NCI-H69 (cell line): ENCODE measurements at regions not wholly inside any gene's neighbourhood (a gene's known extent, or its start where the extent isn't known, plus 50 kb on each side); places are given as distances from the start of the nearest gene placed in this dataset.
A peak's percentile ranks its signal among the peaks of the same experiment; 100 is the strongest.
"Not testable (repeated sequence)": the region's sequence is repeated elsewhere in the genome, so short reads cannot be mapped to it uniquely, and the experiment has no call there.

Experiments used
- DNase-seq: peaks from one replicate; lab custom pipeline; 2025; lab: John Stamatoyannopoulos, UW

GRCh38 chr3:70488816-70489215, 176.4 kb upstream of the MDFIC2 start:
- DNase-seq: peak; percentile 4

DNA sequence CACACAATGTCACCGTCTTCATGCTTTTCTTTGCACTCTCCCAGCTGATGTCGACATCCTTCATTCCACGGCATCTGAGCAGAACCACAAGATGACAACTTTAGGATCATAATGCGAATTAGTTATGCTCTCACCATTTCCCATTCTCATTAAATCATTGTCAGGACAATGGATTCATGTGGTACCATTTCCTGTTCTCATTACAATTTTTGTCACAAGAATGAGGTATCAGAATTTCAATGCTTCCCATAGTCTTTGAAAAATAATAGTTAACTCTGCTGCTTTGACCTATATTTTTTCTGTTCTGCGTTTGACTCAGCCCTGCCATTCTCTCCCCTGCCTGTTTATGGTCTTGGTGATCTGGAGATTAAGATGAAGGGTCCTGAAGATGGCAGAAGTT, 175.7 kb upstream of the MDFIC2 start:
- no peak for DNase-seq

DNA sequence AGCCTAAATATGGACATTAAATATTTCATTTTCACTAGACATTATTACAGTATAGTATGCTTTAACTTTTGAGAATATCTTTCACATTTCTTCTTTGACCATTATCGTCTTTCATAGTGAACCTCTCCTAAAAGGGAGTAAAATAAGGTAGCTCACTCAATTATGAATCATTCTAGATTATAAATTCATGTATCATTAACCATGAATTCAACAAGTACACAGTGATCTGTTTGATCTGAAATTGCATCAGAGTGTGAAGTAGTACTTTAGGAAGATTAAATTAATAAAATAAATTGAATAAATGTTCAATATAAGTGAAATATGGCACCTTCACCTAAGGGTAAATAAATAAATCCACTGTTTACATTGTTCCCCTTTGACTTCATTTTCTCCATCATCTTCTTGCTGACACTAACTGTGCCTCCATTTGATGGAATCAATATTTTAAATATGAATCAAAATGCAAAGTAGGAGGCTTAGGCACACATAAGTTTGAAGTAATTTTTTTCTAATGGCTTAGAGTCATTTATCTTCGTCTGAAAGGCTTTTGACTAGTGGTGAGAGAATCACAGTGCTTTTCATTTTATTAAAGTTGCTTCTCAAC, 174.1 kb upstream of the MDFIC2 start:
- DNase-seq: no peak

- DNase-seq: no peak
Observed at GRCh38 chr3:70476174-70476573, 163.7 kb upstream of the MDFIC2 start.

DNA sequence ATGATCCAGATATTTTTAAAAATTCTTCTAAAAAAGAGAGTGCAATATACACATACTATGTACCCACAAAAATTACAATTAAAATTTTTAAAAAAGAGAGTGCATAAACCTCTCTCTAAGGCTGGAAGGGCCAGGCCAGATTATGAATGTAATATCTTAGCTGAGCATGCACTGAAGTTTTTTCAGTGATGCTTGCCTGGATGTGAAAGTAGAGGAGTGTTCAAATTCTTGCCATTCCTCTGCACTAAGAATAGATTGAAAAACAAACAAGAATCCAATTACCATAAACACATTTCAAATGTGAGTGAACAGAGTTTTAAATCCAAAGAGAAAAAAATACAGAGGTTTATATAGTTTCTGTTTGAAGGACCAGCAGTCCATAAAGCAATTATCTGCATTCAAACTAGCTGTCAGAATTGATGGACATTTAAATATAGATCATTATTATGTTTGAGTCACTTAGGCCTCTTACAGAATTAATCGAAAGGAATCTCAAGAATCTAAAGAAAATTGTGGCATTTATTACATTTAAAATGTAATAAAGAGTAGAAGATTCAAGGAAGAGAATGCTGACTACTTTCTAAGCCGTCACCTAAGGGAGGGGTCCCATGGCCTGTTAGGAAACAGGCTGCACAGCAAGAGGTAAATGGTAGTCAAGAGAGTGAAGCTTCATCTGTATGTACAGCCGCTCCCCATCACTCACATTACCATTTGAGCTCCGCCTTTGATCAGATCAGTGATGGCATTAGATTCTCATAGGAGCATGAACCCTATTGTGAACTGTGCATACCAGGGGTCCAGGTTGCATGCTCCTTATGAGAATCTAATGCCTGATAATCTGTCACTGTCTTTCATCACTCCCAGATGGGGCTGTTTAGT, 159.3 kb upstream of the MDFIC2 start:
- DNase-seq: no peak

- no peak for DNase-seq
Observed at GRCh38 chr3:70466096-70466495, 153.7 kb upstream of the MDFIC2 start.

DNA sequence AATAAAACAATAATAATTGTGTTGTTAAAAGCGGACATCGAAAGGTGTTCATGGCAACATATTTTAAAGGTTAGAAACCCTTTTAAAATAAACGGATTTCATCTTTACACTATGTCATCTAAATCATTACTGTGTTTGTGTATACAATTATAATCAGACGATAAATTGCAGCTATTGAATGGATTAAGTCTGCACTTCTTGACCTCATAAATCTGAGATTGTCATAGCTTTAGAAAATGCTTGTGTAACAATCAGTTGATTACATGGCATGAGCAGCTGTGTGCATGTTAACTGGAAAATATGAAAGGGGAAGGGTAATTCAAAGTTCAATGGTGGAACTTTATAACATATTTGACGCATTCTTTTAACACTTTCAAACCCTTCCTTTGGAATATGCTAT, 152.4 kb upstream of the MDFIC2 start:
- DNase-seq: peak; percentile 59

GRCh38 chr3:70464465-70464864, 152.0 kb upstream of the MDFIC2 start:
- DNase-seq: peak; percentile 23

- DNase-seq: not testable (repeated sequence)
Observed at GRCh38 chr3:70450220-70450619, 137.8 kb upstream of the MDFIC2 start.

DNA sequence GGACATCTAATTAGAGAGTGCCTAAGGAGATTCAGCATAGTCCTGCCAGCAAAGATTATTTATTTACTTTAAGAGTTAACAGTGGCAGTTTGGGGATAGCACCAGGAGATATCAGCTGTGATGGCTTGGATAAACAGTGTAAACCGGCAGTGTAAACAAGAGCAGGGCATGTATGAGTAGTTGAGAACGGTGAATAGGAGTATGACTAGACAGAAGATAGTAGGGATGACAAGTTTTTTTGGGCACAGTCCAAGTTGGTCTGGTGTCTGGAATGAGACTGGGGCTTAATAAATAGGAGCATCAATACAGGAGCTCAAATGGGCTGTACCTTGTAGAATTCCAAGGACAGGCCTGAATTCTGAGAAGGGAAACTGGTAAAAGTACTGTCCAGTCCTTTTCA, 123.0 kb upstream of the MDFIC2 start:
- DNase-seq: not testable (repeated sequence)

- DNase-seq: no peak
Observed at GRCh38 chr3:70433091-70433490, 120.7 kb upstream of the MDFIC2 start.

- no peak for DNase-seq
Observed at GRCh38 chr3:70431911-70432310, 119.5 kb upstream of the MDFIC2 start.

DNA sequence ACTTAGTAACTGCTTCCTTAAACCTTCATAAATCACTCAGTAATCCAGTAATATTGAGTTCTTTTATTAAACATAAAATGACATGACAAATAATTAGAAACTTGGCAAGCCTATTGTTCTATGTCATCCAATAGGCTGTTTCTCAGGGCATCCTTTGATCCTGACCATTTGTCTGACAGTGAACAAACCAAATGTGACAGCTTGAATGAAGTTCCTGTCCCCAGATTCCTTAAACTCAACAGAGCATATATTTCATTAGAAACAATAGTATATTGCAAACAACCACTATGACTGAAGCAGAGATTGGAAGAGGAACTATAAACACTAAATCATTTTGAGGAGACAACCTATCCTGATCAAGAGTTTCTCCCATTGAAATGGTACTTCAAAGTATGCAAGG, 113.6 kb upstream of the MDFIC2 start:
- DNase-seq: no peak

DNA sequence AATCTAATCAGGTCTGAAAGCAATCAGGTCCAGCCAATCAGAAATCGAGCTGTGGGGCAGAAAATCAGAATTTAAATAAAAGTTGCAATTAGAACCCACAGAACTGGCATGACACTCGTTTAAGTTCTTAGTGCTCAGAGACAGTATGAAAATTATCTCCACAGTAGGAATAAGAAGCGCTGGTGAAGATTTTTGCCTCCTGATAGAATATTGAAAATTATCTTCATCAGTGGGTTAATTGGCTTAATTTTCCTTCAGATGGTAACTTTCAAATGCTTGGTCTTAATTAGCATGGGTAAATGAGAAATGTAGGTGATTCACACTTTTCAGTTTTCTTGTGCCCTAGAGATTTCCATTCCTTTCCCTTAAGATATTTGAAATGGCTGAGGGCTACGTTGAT, 109.1 kb upstream of the MDFIC2 start:
- no peak for DNase-seq

DNA sequence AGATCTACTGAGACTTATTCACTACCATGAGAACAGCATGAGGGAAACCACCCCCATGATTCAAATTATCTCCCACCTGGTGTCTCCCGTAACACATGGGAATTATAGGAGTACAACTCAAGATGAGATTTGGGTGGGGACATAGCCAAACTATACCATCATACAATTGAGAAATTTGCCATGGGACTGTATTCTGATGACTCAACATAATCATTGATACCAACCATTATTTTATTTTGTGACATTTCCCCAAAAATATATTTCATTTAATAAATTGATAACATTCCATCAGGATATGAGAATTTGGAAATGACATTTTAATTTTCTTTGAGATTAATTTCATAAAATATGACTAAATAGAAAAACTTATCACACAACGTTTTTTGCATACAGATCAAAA, 96.6 kb upstream of the MDFIC2 start:
- no peak for DNase-seq

DNA sequence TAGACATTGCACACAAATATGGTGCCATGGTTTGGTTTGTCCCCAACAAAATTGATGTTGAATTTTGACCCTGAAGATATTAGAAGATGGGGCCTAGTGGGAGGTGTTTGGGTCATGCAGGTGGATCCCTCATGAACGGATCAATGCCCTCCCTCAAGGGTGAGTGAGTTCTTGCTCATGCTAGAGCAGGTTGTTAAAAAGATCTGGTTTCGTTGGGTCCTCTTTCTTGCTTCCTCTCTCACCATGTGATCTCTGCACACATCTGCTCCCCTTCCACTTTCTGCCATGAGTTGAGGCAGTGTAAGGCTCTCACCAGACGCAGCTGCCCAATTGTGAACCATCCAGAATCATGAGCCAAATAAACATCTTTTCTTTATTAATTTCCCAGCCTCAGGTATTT, 87.8 kb upstream of the MDFIC2 start:
- no peak for DNase-seq

DNA sequence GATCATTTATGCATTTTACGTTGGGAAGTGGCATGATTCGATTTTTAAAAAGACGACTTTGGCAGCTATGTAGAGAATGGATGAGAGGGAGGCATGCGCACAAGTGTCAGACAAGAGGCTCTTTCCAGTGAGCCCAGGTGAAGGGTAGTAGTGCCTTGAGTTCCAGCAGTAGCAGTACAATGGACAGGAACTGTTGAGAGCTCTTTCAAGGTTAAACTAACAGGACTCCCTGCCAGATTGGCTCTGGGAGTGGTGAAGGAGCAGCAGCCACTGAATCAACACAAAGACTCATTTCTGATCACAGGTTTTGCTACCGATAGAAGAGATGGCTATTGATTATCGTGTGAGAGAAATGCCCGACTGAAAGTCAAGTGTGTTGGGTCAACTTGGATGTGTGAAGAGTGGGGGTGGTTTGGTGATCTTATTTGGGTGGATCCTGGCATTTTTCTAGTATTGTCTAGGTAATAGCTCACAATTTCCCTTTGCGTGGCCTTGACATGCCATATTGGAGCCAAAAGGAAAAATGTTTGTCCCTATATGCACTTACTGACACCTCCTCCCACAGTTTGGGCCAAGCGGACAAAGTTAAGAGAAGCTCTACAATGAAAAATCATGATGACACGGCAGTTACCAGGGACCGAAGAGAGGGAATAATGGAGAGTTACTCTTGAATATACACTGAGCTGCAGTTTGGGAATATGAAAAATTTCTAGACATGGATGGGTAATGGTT, 81.6 kb upstream of the MDFIC2 start:
- no peak for DNase-seq

DNA sequence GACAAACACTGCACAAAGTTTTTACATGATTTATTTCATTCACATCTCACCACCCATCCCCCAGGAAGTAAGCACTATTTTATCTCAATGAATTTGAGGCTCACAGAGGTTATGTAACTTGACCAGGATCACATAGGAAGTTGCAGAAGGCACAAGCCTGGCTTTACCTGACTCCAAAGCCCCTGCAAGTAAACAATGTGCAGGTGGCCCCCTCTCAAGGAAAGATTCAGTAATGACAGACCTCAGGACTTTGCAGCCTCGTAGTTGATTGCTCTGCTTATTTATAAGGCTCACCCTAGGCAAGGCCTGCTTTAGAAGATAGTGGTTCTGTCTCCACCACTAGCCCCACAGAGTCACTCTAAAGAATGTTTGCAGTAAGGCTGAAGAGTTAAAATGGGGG, 79.8 kb upstream of the MDFIC2 start:
- no peak for DNase-seq

DNA sequence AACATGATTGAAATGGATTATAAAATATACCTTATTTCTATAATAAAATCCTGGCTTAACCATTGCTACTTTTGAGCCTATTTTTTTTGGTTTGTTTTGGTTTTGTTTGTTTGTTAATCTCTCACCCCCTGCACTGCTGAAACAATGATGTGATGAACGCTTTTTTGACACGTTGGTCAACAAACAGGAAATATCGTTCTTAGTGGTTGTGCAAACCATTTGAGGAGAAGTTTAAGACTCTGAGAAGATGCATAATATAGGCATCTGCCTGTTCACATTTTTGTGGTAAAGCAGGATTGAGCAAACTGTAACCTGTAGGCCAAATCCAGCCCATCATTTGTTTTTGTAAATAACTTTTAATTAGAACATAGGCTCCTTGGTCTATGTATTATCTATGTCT, 75.5 kb upstream of the MDFIC2 start:
- DNase-seq: no peak

DNA sequence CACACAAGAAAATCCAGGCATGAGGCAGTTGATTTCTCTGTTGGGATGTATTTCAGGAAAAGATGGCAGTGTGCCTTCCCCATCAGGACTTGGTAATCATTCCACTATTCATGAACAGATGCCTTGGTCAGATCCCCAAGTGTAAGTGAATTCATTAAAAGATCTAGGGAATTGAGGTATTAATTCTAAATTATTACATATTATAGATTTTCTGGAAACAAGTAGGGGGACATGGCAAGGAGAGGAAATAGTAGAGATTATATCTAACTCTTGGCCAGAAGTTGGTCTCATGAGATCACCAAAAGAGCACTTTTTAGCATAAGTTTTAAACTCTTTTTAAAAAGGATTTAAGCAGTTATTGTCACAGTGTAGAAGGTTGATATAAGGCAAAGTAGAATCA, 74.4 kb upstream of the MDFIC2 start:
- no peak for DNase-seq

DNA sequence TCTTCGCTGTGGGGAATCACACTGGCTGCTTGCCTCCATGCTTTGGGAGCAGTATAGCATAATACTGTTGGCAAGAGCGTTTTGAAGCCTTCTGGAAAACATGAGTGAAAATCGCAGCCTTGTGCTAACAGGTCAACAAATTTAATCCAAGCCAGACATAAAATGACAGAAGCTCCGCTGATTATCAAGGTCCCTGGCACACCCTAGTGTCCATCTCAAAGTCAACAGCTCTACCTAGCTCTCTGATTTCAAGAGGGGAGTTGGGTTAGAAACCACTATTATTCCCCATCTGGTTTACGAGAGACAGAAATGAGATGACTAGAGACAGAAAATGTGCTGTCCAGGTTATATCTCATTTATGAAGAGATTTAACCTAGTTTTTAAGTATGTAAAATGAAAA, 73.6 kb upstream of the MDFIC2 start:
- no peak for DNase-seq

GRCh38 chr3:70383360-70383831, 71.0 kb upstream of the MDFIC2 start:
- DNase-seq: no peak

GRCh38 chr3:70374179-70374578, 61.7 kb upstream of the MDFIC2 start:
- no peak for DNase-seq
